GM12878 (cell line): ENCODE measurements at regions not wholly inside any gene's neighbourhood (a gene's known extent, or its start where the extent isn't known, plus 50 kb on each side); places are given as distances from the start of the nearest gene placed in this dataset.

ENCODE experiments used
- ATAC-seq: fragments of 200-7000 bp; cut with Tn5 transposase; 3 replicates; pipeline ENCODE4 v1.9.1; 2020; ENCODE audit warnings: mild to moderate bottlenecking, moderate library complexity
- BruUV-seq: library from RNA; stranded (reverse); fragments of 400-500 nt; replicated peaks from 2 replicates; lab custom pipeline; 2021; lab: Mats Ljungman, UMichigan
- CTCF ChIA-PET: fragments of 300-600 bp; sonication (Branson Sonifier 250); formaldehyde crosslinking; extraction: SDS; loops from one replicate; lab custom pipeline; 2021; ENCODE audit warnings: inconsistent platforms; lab: Yijun Ruan, JAX
- POLR2A ChIA-PET: fragments of 350-600 bp; formaldehyde crosslinking; extraction: SDS; loops from one replicate; lab custom pipeline; 2021; ENCODE audit warnings: inconsistent platforms; lab: Charles Lee
- RAD21 ChIA-PET: fragments of 300-600 bp; sonication (Branson Sonifier 250); formaldehyde crosslinking; loops from one replicate; lab custom pipeline; 2023; ENCODE audit warnings: antibody characterized with exemption; ENCODE audit not compliant: unreplicated experiment; lab: Charles Lee
- SMC1A ChIA-PET: fragments of 300-600 bp; sonication (Branson Sonifier 250); formaldehyde crosslinking; loops from one replicate; lab custom pipeline; 2023; ENCODE audit not compliant: unreplicated experiment, uncharacterized antibody; lab: Charles Lee
- DNase-seq: peaks from one replicate; pipeline ENCODE4 v3.0.0-alpha.2; 2011; ENCODE audit warnings: low read depth, low spot score
- FAIRE-seq: peaks from 3 replicates; lab custom pipeline; 2011; peaks lifted over from hg19 to GRCh38; lab: Jason Lieb, UNC
- H2AFZ ChIP-seq: 2 replicates; pipeline ENCODE4 v1.6.0; 2011; ENCODE audit warnings: low read depth, low read length, control low read depth; ENCODE audit not compliant: control insufficient read depth
- H3K27ac ChIP-seq: 2 replicates; pipeline ENCODE4 v1.5.1; 2011; ENCODE audit warnings: control low read depth; ENCODE audit not compliant: control insufficient read depth, insufficient read depth
- H3K27me3 ChIP-seq, 2 experiments: replicated peaks in 1 of 2; 2 replicates each; pipeline versions ENCODE4 v1.6.0 to v1.6.1; 2011; ENCODE audit warnings: low read length in 1 of 2; ENCODE audit not compliant: control insufficient read depth in 2 of 2, insufficient read depth in 2 of 2
- H3K36me3 ChIP-seq, 2 experiments: 2 replicates each; pipeline ENCODE4 v1.5.1; 2011; ENCODE audit warnings: low read length in 1 of 2; ENCODE audit not compliant: control insufficient read depth in 2 of 2, insufficient read depth in 2 of 2
- H3K4me1 ChIP-seq: 2 replicates; pipeline ENCODE4 v1.6.1; 2011; ENCODE audit warnings: mild to moderate bottlenecking, low read length, moderate library complexity, mixed read lengths; ENCODE audit not compliant: control insufficient read depth, insufficient read depth
- H3K4me2 ChIP-seq: 2 replicates; pipeline ENCODE4 v1.6.0; 2011; ENCODE audit warnings: control low read depth; ENCODE audit not compliant: control insufficient read depth, insufficient read depth
- H3K4me3 ChIP-seq: fragments of 200-600 bp; sonication (generic); 2 replicates; pipeline ENCODE4 v1.5.1; 2016
- H3K79me2 ChIP-seq: 2 replicates; pipeline ENCODE4 v1.6.0; 2011; ENCODE audit warnings: low read length; ENCODE audit not compliant: control insufficient read depth, insufficient read depth
- H3K9ac ChIP-seq: 2 replicates; pipeline ENCODE4 v1.8.0; 2011; ENCODE audit warnings: low read length, control low read depth, mixed read lengths; ENCODE audit not compliant: control insufficient read depth, insufficient read depth
- H3K9me3 ChIP-seq: replicated peaks from 3 replicates; pipeline ENCODE4 v1.5.1; 2011; ENCODE audit warnings: mild to moderate bottlenecking, low read length; ENCODE audit not compliant: control insufficient read depth, insufficient read depth
- H4K20me1 ChIP-seq: 2 replicates; pipeline ENCODE4 v1.6.0; 2011; ENCODE audit not compliant: control insufficient read depth, insufficient read depth
- CTCF ChIP-seq, 3 experiments: IDR thresholded peaks in 2 of 3; conservative IDR thresholded peaks in 1 of 3; 2 replicates each; pipeline ENCODE4 v1.5.1; 2011; ENCODE audit warnings: low read depth in 3 of 3, low read length in 3 of 3, mild to moderate bottlenecking in 3 of 3, control low read depth in 2 of 3, moderate library complexity in 2 of 3, inconsistent platforms in 1 of 3, mixed read lengths in 1 of 3; ENCODE audit not compliant: control insufficient read depth in 2 of 3, insufficient read depth in 1 of 3; ENCODE audit errors: extremely low read depth in 1 of 3
- ETV6 ChIP-seq, 2 experiments: fragments of 450-650 bp in 1 of 2; IDR thresholded peaks in 1 of 2; conservative IDR thresholded peaks in 1 of 2; 2 replicates each; pipeline ENCODE4 v1.6.1; 2014; ENCODE audit warnings: antibody characterized with exemption in 1 of 2, borderline replicate concordance in 1 of 2, low read depth in 1 of 2, mild to moderate bottlenecking in 1 of 2, moderate library complexity in 1 of 2
- FOXM1 ChIP-seq: IDR thresholded peaks from 2 replicates; pipeline ENCODE4 v1.6.1; 2012; ENCODE audit warnings: low read depth, mild to moderate bottlenecking, inconsistent platforms, low read length, moderate library complexity
- HCFC1 ChIP-seq: fragments of 150-350 bp; IDR thresholded peaks from 2 replicates; pipeline ENCODE4 v1.6.1; 2014; ENCODE audit warnings: low read length
- IRF3 ChIP-seq: fragments of 450-650 bp; IDR thresholded peaks from 2 replicates; pipeline ENCODE4 v1.6.1; 2014; ENCODE audit warnings: mild to moderate bottlenecking
- MYB ChIP-seq: fragments of 150-350 bp; IDR thresholded peaks from 2 replicates; pipeline ENCODE4 v1.6.1; 2014; ENCODE audit warnings: mild to moderate bottlenecking, low read depth, low read length, borderline replicate concordance
- NFYA ChIP-seq: IDR thresholded peaks from 2 replicates; pipeline ENCODE4 v1.6.1; 2011; ENCODE audit warnings: low read depth, mild to moderate bottlenecking, low read length, improper control_type of control experiment, borderline replicate concordance
- NFYB ChIP-seq: IDR thresholded peaks from 2 replicates; pipeline ENCODE4 v1.6.1; 2011; ENCODE audit warnings: low read depth, mild to moderate bottlenecking, low read length, improper control_type of control experiment, moderate library complexity; ENCODE audit not compliant: insufficient read depth
- NR2C1 ChIP-seq: fragments of 450-650 bp; IDR thresholded peaks from 2 replicates; pipeline ENCODE4 v1.6.1; 2017; ENCODE audit warnings: antibody characterized with exemption, mild to moderate bottlenecking, moderate library complexity
- POU2F2 ChIP-seq: IDR thresholded peaks from 3 replicates; pipeline ENCODE4 v1.6.1; 2011; ENCODE audit warnings: low read depth, mild to moderate bottlenecking, low read length, borderline replicate concordance
- RFX5 ChIP-seq: IDR thresholded peaks from 2 replicates; pipeline ENCODE4 v1.6.1; 2011; ENCODE audit warnings: low read depth, low read length, improper control_type of control experiment
- SMC3 ChIP-seq: IDR thresholded peaks from 2 replicates; pipeline ENCODE4 v1.6.1; 2011; ENCODE audit warnings: low read length, improper control_type of control experiment, borderline replicate concordance
- USF1 ChIP-seq: IDR thresholded peaks from 2 replicates; pipeline ENCODE4 v1.6.1; 2011; ENCODE audit warnings: borderline replicate concordance, low read depth, mild to moderate bottlenecking, moderate library complexity, mixed read lengths, low read length; ENCODE audit not compliant: insufficient read depth; ENCODE audit errors: extremely low read length
- ZNF207 ChIP-seq: fragments of 450-650 bp; IDR thresholded peaks from 2 replicates; pipeline ENCODE4 v1.6.1; 2014; ENCODE audit warnings: antibody characterized with exemption, mild to moderate bottlenecking, borderline replicate concordance
- ZNF24 ChIP-seq: fragments of 450-650 bp; IDR thresholded peaks from 2 replicates; pipeline ENCODE4 v1.6.1; 2017; ENCODE audit warnings: antibody characterized with exemption, mild to moderate bottlenecking
- ZNF274 ChIP-seq: IDR thresholded peaks from one replicate; pipeline ENCODE4 v1.8.0; 2011; ENCODE audit not compliant: insufficient read length, insufficient read depth
- ZNF622 ChIP-seq: fragments of 450-650 bp; IDR thresholded peaks from 2 replicates; pipeline ENCODE4 v1.6.1; 2017; ENCODE audit warnings: mild to moderate bottlenecking, inconsistent platforms
- WGBS: methylation state at CpG from one replicate; pipeline ENCODE4 v1.1.6; 2016; ENCODE audit warnings: low lambda C conversion rate; ENCODE audit not compliant: insufficient replicate concordance, insufficient coverage; ENCODE audit errors: missing lambda C conversion rate; 5-methylcytosine and 5-hydroxymethylcytosine counted together
- in situ Hi-C: fragments of 300-500 bp; cut with MboI; formaldehyde crosslinking; loops from 9 replicates; pipeline ENCODE4 v1.14.3; 2018; ENCODE audit warnings: mixed read lengths
- intact Hi-C: fragments of 100-400 bp; cut with micrococcal nuclease; formaldehyde crosslinking; loops from one replicate; pipeline ENCODE4 v1.14.2; 2022; ENCODE audit not compliant: unreplicated experiment
- TF ChIP-seq, protein P1 (sequence below): IDR thresholded peaks from 2 replicates; pipeline ENCODE4 v1.6.1; 2011; ENCODE audit warnings: low read depth, mild to moderate bottlenecking, low read length, moderate library complexity, borderline replicate concordance; ENCODE audit errors: extremely low read depth

GRCh38 chr10:130395248-130395936 is 259.2 kb downstream of the GLRX3 start (continued):
- no peak for TF ChIP-seq POU2F2

DNA sequence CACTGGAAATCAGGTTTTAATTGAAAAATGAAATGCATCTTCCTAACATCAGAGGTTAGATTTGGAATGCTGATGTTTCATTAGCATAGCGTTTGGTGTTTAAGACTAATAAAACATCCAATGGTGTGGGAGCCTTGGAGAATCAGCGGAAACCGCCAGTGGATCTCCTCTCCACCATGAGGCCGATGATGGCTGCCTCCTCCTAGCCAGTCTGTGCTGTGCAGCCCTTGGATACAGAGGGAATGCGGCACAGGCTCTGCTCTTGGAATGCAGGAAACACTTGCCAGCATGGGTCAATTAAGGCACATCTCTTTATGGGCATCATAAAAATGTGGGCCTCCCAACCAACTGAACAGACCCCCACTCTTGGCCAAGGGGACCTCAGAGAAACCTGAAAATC is 259.9 kb downstream of the GLRX3 start:
- Histone ChIP-seq H3K4me2 (no peak overlapping the region), H2AFZ (no peak overlapping the region), H3K36me3 (no peaks in the 10 kb centered on the region), H4K20me1 (no peaks in the 10 kb centered on the region), H3K4me3 (no peak overlapping the region), H3K4me1 (no peaks in the 10 kb centered on the region), H3K27ac (no peak overlapping the region), H3K27me3 (no peaks in the 10 kb centered on the region), H3K9me3 (peaks cover 2% of the 10 kb centered on the region; the same call in 1 of the 3 replicates), H3K9ac (no peak overlapping the region), H3K79me2 (no peaks in the 10 kb centered on the region)
- in situ Hi-C loops: no loop called here
- ATAC-seq: no peak
- ChIA-PET RAD21 (no interaction called here), POLR2A (no interaction called here), CTCF (no interaction called here), SMC1A (no interaction called here)
- BruUV-seq: no TSS peak
- WGBS: 26% methylated on average over 5 of the region's 5 CpGs
- intact Hi-C loops: no loop called here
- FAIRE-seq: no peak
- no peak for DNase-seq
- no peak for TF ChIP-seq ZNF24
- no peak for TF ChIP-seq MYB
- no peak for TF ChIP-seq ZNF207
- no peak for TF ChIP-seq USF1
- TF ChIP-seq SMC3: no peak
- TF ChIP-seq ETV6 (conservative IDR thresholded peaks at IDR 0.05 in 1 of 2, IDR thresholded peaks at IDR 0.05 in 1 of 2; ENCODE audit: borderline replicate concordance in 1 of 2, low read depth in 1 of 2): no peak
- no peak for TF ChIP-seq FOXM1
- no peak for TF ChIP-seq NFYA
- no peak for TF ChIP-seq ZNF274
- no peak for TF ChIP-seq ZNF622
- TF ChIP-seq NFYB: no peak
- TF ChIP-seq IRF3: no peak
- TF ChIP-seq CTCF (IDR thresholded peaks at IDR 0.05 in 2 of 3, conservative IDR thresholded peaks at IDR 0.05 in 1 of 3; ENCODE audit: control insufficient read depth in 2 of 3, extremely low read depth in 1 of 3, insufficient read depth in 1 of 3, low read depth in 3 of 3, low read length in 3 of 3): no peak
- no peak for TF ChIP-seq NR2C1
- TF ChIP-seq RFX5: no peak
- TF ChIP-seq, protein P1, sequence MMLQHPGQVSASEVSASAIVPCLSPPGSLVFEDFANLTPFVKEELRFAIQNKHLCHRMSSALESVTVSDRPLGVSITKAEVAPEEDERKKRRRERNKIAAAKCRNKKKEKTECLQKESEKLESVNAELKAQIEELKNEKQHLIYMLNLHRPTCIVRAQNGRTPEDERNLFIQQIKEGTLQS: no peak
- no peak for TF ChIP-seq HCFC1
